Endothelial cell (in vitro differentiated cells): ENCODE measurements at regions not wholly inside any gene's neighbourhood (a gene's known extent, or its start where the extent isn't known, plus 50 kb on each side); places are given as distances from the start of the nearest gene placed in this dataset.

Experiments
- DNase-seq: peaks from one replicate; pipeline ENCODE4 v3.0.0; 2021; ENCODE audit warnings: low spot score
- H3K27ac Mint-ChIP-seq: one replicate; pipeline ENCODE4 v1.8.0; 2021; ENCODE audit warnings: mixed read lengths, inconsistent platforms; ENCODE audit not compliant: unreplicated experiment
- H3K27me3 Mint-ChIP-seq: one replicate; pipeline ENCODE4 v1.8.0; 2021; ENCODE audit warnings: mild to moderate bottlenecking, moderate library complexity, mixed read lengths, inconsistent platforms; ENCODE audit not compliant: unreplicated experiment
- H3K36me3 Mint-ChIP-seq: one replicate; pipeline ENCODE4 v1.8.0; 2021; ENCODE audit warnings: mild to moderate bottlenecking, low read depth, mixed read lengths, inconsistent platforms; ENCODE audit not compliant: unreplicated experiment
- H3K4me1 Mint-ChIP-seq: one replicate; pipeline ENCODE4 v1.8.0; 2021; ENCODE audit warnings: mild to moderate bottlenecking, mixed read lengths, inconsistent platforms; ENCODE audit not compliant: unreplicated experiment
- H3K4me3 Mint-ChIP-seq: one replicate; pipeline ENCODE4 v1.8.0; 2021; ENCODE audit warnings: mild to moderate bottlenecking, mixed read lengths, inconsistent platforms; ENCODE audit not compliant: unreplicated experiment
- H3K9me3 Mint-ChIP-seq: one replicate; pipeline ENCODE4 v1.8.0; 2021; ENCODE audit warnings: mixed read lengths, inconsistent platforms; ENCODE audit not compliant: unreplicated experiment
- CTCF ChIP-seq: fragments of 200-600 bp; sonication (generic); IDR thresholded peaks from one replicate; pipeline ENCODE4 v1.5.0; 2021; ENCODE audit warnings: antibody characterized with exemption; ENCODE audit not compliant: unreplicated experiment

- Mint-ChIP-seq H3K36me3 (peaks cover 4% of the 10 kb centered on the region), H3K27me3 (peaks cover 5% of the 10 kb centered on the region), H3K4me1 (peaks cover 2% of the 10 kb centered on the region), H3K27ac (no peak overlapping the region), H3K4me3 (no peak overlapping the region), H3K9me3 (no peaks in the 10 kb centered on the region)
- no peak for DNase-seq
- no peak for TF ChIP-seq CTCF
Observed at GRCh38 chr15:31901501-31901900, 128.8 kb upstream of the CHRNA7 start.

GRCh38 chr15:31905054-31905453, 125.3 kb upstream of the CHRNA7 start:
- H3K4me3 Mint-ChIP-seq, result no peak overlapping the region
- TF ChIP-seq CTCF, result no peak
- no peak for DNase-seq
- no peaks in the 10 kb centered on the region for H3K9me3 Mint-ChIP-seq
- H3K36me3 Mint-ChIP-seq, result peaks cover 3% of the 10 kb centered on the region
- H3K4me1 Mint-ChIP-seq, result peaks cover 2% of the 10 kb centered on the region
- no peak overlapping the region for H3K27ac Mint-ChIP-seq
- H3K27me3 Mint-ChIP-seq, result peaks cover 7% of the 10 kb centered on the region

- H3K27ac Mint-ChIP-seq, result no peak overlapping the region
- H3K27me3 Mint-ChIP-seq, result no peaks in the 10 kb centered on the region
- no peaks in the 10 kb centered on the region for H3K36me3 Mint-ChIP-seq
- H3K4me1 Mint-ChIP-seq, result no peaks in the 10 kb centered on the region
- no peak for DNase-seq
- H3K4me3 Mint-ChIP-seq, result no peak overlapping the region
- TF ChIP-seq CTCF, result no peak
- H3K9me3 Mint-ChIP-seq, result no peaks in the 10 kb centered on the region
Observed at GRCh38 chr15:31925541-31925940, 104.8 kb upstream of the CHRNA7 start.

- no peak for TF ChIP-seq CTCF
- DNase-seq, result no peak
- no peaks in the 10 kb centered on the region for H3K36me3 Mint-ChIP-seq
- H3K9me3 Mint-ChIP-seq, result no peaks in the 10 kb centered on the region
- H3K4me1 Mint-ChIP-seq, result peaks cover 3% of the 10 kb centered on the region
- no peak overlapping the region for H3K27ac Mint-ChIP-seq
- no peaks in the 10 kb centered on the region for H3K27me3 Mint-ChIP-seq
- H3K4me3 Mint-ChIP-seq, result no peak overlapping the region
Observed at GRCh38 chr15:31930967-31931366, 99.3 kb upstream of the CHRNA7 start.

- Mint-ChIP-seq H3K27me3 (no peaks in the 10 kb centered on the region), H3K4me3 (no peak overlapping the region), H3K27ac (no peak overlapping the region), H3K4me1 (peaks cover 3% of the 10 kb centered on the region), H3K9me3 (no peaks in the 10 kb centered on the region), H3K36me3 (no peaks in the 10 kb centered on the region)
- no peak for DNase-seq
- TF ChIP-seq CTCF, result no peak
Observed at GRCh38 chr15:31932576-31932975, 97.7 kb upstream of the CHRNA7 start.
